Kidney (tissue), 13 donors: ENCODE measurements at regions not wholly inside any gene's neighbourhood (a gene's known extent, or its start where the extent isn't known, plus 50 kb on each side); places are given as distances from the start of the nearest gene placed in this dataset.

Experiments used
- DNase-seq, 5 donors: peaks; one replicate each; pipeline ENCODE4 v3.0.0-alpha.2; 2013 to 2020
- FAIRE-seq: peaks from 2 replicates; lab custom pipeline; 2012; peaks lifted over from hg19 to GRCh38; lab: Jason Lieb, UNC
- H3K27ac ChIP-seq, 2 donors: one replicate each; pipeline ENCODE4 v1.7.0; 2013; ENCODE audit warnings: low read depth in 2 of 2, low read length in 2 of 2, inconsistent platforms in 1 of 2
- H3K27me3 ChIP-seq: one replicate; pipeline ENCODE4 v1.7.1; 2013; ENCODE audit warnings: low read length, inconsistent platforms; ENCODE audit not compliant: control insufficient read depth, insufficient read depth
- H3K36me3 ChIP-seq, 3 donors: one replicate each; pipeline versions ENCODE4 v1.7.0 to v1.7.1; 2013; ENCODE audit warnings: low read length in 3 of 3, control low read depth in 1 of 3, inconsistent platforms in 1 of 3; ENCODE audit not compliant: insufficient read depth in 3 of 3, control insufficient read depth in 2 of 3
- H3K4me1 ChIP-seq, 3 donors: one replicate each; pipeline versions ENCODE4 v1.7.0 to v1.7.1; 2013; ENCODE audit warnings: low read length in 3 of 3, inconsistent platforms in 1 of 3, low read depth in 1 of 3; ENCODE audit not compliant: control insufficient read depth in 2 of 3, insufficient read depth in 2 of 3
- H3K4me3 ChIP-seq, 3 donors: one replicate each; pipeline versions ENCODE4 v1.7.0 to v1.8.1; 2013; ENCODE audit warnings: low read length in 3 of 3, control low read depth in 1 of 3, inconsistent platforms in 1 of 3
- H3K9ac ChIP-seq, 3 donors: one replicate each; pipeline versions ENCODE4 v1.7.0 to v1.7.1; 2013; ENCODE audit warnings: low read length in 3 of 3, control low read depth in 1 of 3, inconsistent platforms in 1 of 3
- H3K9me3 ChIP-seq, 3 donors: one replicate each; pipeline versions ENCODE4 v1.7.0 to v1.7.1; 2013; ENCODE audit warnings: low read length in 3 of 3, control low read depth in 1 of 3, inconsistent platforms in 1 of 3; ENCODE audit not compliant: control insufficient read depth in 2 of 3, insufficient read depth in 1 of 3
- CTCF ChIP-seq: IDR thresholded peaks from 3 replicates; pipeline ENCODE4 v1.5.1; 2012; ENCODE audit warnings: mild to moderate bottlenecking, moderate library complexity, borderline replicate concordance; ENCODE audit not compliant: insufficient read depth; ENCODE audit errors: extremely low read depth
- intact Hi-C: fragments of 100-400 bp; cut with DNase I; formaldehyde crosslinking; loops from one replicate; pipeline ENCODE4 v1.11.1; 2022
- donor health status: control.
- donor health status: control.
- donor health status: control.
- donor health status: control.
- donor health status: control.
- donor health status: DM: yes; HTN: yes; CAD: no.
- donor health status: Normal renal cell carcinoma (clear cell type).

- Histone ChIP-seq H3K27me3 (no peaks in the 10 kb centered on the region), H3K36me3 (no peaks in the 10 kb centered on the region), H3K27ac (no peak overlapping the region), H3K4me1 (no peaks in the 10 kb centered on the region), H3K9ac (no peak overlapping the region), H3K4me3 (no peak overlapping the region), H3K9me3 (no peaks in the 10 kb centered on the region)
- no peak for TF ChIP-seq CTCF
- intact Hi-C loops: no loop called here
- FAIRE-seq (no peak), DNase-seq (peak in 2 of 5 donors; percentile 54)
Observed at GRCh38 chr16:76899767-76900166, 291.2 kb upstream of the MON1B start.

- no peak for TF ChIP-seq CTCF
- peak overlapping the region in 1 of 2 donors; percentile 8 for H3K27ac ChIP-seq
- peak in 2 of 5 donors; percentile 33 to 44 for DNase-seq
- peak overlapping the region in 1 of 3 donors; percentile 14 for H3K4me3 ChIP-seq
- H3K27me3 ChIP-seq: no peaks in the 10 kb centered on the region
- no peaks in the 10 kb centered on the region for H3K4me1 ChIP-seq
- H3K9me3 ChIP-seq: no peaks in the 10 kb centered on the region
- no peak overlapping the region for H3K9ac ChIP-seq
- FAIRE-seq: no peak
- H3K36me3 ChIP-seq: no peaks in the 10 kb centered on the region
- intact Hi-C loops: no loop called here
Observed at GRCh38 chr16:76900285-76901263, 290.4 kb upstream of the MON1B start.

GRCh38 chr16:76906552-76906951 is 284.4 kb upstream of the MON1B start:
- H3K9me3 ChIP-seq: no peaks in the 10 kb centered on the region
- H3K4me1 ChIP-seq: no peaks in the 10 kb centered on the region
- no peak overlapping the region for H3K4me3 ChIP-seq
- no peaks in the 10 kb centered on the region for H3K36me3 ChIP-seq
- no peak overlapping the region for H3K27ac ChIP-seq
- TF ChIP-seq CTCF: no peak
- no peak for FAIRE-seq
- H3K27me3 ChIP-seq: no peaks in the 10 kb centered on the region
- intact Hi-C loops: no loop called here
- no peak overlapping the region for H3K9ac ChIP-seq
- no peak for DNase-seq
